ENCODE measurements at regions not wholly inside any gene's neighbourhood (a gene's known extent, or its start where the extent isn't known, plus 50 kb on each side); places are given as distances from the start of the nearest gene placed in this dataset.

GRCh38 chr2:17068021-17068420 lies 402.4 kb upstream of the CYRIA start:
- no peak for DNase-seq (ENCODE audit: low spot score)

DNA sequence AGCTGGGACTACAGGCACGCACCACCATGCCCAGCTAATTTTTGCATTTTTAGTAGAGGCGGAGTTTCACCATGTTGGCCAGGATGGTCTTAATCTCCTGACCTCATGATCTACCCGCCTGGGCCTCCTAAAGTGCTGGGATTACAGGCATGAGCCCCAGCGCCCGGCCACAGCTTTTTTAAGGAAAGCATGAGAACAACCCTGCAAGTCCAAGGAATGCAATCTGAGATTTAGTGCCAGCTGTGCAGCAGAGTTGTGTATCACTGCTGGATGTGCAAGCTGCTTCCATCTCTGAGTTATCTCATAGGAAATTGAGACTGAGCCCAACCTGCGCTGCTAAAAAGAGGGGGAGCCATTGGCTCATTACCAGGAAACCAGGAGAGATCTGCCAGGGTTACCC lies 399.9 kb upstream of the CYRIA start:
- no peak for DNase-seq (ENCODE audit: low spot score)

DNA sequence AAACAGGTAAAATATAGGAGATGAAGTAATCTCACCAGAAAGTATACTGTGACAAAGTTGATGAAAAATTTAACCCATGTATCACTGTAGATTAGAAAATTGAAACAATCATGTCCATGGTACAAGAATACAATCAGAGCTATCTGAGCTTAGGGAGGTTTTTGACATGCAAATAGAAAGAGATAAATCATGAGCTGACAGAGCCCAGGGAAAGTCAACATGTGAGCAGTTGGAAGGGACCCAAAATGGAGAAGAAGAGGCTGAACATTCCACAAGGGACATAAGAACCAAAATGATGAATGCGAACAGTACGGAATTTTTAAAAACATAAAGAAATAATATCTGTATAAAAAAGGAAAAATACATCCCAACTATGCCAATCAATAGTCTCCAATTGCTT lies 395.4 kb upstream of the CYRIA start:
- DNase-seq (ENCODE audit: low spot score): no peak

DNA sequence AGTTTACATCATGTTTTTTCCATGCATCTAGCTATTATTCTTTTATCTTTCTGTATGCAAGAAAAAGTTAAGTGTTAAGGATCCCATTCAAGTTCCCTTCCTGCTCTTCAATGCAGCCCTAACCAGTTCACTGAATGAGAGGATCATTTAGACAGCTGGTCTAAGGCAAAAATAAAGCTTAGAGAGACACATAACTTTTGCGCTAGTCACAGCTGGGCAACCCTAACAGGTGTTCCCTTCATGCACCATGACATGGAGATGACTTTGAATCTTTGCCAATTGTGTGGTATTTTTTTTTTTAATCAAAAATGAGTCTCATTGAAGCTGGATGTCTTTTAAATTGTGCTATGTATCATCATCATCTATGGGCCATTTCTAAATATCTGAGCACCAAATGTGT lies 393.8 kb upstream of the CYRIA start:
- DNase-seq (ENCODE audit: low spot score): no peak

- no peak for DNase-seq (ENCODE audit: low spot score)
Measured at GRCh38 chr2:17058772-17059402, 393.3 kb upstream of the CYRIA start.

DNA sequence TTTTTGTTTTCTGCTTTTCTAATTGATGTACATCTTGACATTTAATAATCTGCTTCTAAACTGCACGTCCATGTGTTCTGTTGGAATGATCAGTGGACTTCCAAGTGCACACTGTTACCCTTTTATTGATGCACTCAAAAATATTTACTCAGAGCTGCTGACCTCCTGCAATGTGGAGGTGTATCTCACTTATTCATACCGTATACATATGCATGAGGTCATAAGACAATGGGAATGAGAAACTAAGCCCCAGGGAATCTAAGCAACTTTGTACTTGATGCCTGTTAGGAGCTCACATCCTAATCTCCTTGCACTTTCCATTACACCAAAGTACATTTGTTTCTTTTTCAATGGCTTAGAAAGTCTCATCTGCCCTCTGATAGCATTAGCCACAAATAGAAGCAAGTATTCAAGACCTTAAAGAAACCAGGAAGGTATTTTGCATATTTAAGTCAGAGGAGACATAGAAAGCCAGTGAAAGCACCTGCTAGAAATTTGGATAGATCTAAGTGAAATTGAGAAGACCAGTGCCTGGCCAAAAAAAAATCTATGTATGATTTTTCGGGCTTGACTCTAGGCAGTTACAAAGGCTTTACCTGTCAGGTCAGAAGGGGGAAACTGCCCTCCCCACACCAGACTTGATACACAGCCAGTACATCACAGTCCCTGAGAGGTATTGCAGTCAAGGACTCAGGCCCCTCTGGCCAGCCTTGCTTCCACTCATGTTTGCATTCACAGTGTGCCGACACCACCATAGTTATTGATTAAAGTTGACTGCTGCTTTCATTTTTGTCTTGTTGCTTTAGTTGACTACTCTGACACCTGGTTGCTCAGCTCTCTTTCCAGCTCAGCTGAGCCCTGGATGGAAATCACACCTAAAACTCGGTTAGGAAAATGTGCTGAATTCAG lies 391.7 kb upstream of the CYRIA start:
- DNase-seq (ENCODE audit: low spot score): no peak

DNA sequence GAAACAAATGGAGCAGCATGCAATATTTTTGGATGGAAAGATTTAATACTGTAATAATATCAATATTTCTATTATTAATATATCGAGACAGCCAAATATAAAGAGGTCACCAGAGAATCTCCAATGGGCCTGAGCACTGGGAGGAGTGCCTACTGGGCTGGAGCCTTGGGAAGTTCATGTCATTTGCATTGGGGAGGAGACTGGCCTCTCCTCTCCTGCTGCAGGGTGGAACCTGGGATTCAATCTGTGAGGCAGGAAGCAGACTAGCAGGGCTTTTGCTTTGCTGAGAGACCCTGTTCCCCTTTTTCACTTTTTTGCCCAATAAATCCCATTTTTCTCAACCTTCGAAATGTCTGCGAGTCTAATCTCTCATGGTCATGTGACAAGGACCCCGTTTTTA lies 390.6 kb upstream of the CYRIA start:
- no peak for DNase-seq (ENCODE audit: low spot score)

GRCh38 chr2:17052001-17052400 lies 386.4 kb upstream of the CYRIA start:
- DNase-seq (ENCODE audit: low spot score): no peak

- no peak for DNase-seq (ENCODE audit: low spot score)
Measured at GRCh38 chr2:17051538-17051937, 385.9 kb upstream of the CYRIA start.

DNA sequence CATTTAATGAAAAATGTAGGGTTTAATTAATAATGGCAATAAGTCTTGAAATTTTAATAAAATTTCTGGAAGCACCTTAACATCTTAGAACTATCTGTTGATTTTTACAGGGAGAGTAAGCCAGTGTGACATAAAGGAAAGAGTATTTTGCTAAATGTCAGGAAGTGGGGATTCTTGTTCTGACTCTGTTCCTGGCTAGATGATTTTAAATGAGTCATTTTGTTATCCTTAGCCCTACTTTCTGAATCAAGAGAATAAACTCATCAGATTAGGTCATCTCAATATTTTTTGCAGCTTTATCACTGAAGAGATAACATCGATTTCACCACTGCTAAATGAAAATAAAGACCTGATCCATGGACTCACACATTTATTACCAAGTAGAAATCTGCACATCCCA lies 377.5 kb upstream of the CYRIA start:
- no peak for DNase-seq (ENCODE audit: low spot score)

- no peak for DNase-seq (ENCODE audit: low spot score)
Measured at GRCh38 chr2:17036361-17036760, 370.7 kb upstream of the CYRIA start.

- no peak for DNase-seq (ENCODE audit: low spot score)
Measured at GRCh38 chr2:17035010-17035409, 369.4 kb upstream of the CYRIA start.

DNA sequence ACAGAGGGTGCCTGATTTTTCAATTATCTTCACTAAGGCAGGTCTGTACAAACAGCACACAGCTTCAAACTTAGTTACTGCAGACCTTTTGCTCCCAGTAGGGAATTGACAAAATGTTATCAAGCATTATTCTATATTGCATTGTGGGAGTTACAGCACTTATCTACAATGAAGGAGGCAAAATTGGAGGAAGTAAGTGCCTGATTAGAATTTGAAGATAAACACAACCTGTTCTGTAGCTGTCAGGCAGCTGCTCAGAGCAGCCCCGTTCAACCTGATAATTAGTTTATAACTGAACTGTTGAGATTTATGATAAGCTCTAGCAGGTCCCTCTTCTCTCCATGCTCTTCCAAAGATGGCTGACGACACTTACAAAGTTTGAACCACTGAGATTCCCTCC lies 364.4 kb upstream of the CYRIA start:
- no peak for DNase-seq (ENCODE audit: low spot score)

GRCh38 chr2:17012297-17012696 lies 346.7 kb upstream of the CYRIA start:
- DNase-seq (ENCODE audit: low spot score): no peak

DNA sequence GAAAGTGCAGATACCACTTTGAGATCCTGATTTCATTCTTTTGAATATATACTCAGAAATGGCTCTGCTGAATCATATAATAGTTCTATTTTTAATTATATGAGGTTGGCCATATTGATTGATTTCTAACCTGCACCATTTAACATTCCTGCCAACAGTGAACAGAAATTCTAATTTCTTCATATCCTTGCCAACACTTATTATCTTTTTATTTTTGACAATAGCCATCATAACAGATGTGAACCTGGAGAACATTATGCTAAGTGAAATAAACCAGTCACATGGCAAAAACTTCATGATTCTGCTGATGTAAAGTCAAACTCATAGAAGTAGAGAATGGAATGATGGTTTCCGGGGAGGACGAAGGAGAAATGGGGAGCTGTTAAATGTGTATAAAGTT lies 344.5 kb upstream of the CYRIA start:
- no peak for DNase-seq (ENCODE audit: low spot score)

GRCh38 chr2:17000184-17000482 lies 334.5 kb upstream of the CYRIA start:
- DNase-seq (ENCODE audit: low spot score): no peak

- DNase-seq (ENCODE audit: low spot score): no peak
Measured at GRCh38 chr2:16999347-17000183, 333.9 kb upstream of the CYRIA start.

DNA sequence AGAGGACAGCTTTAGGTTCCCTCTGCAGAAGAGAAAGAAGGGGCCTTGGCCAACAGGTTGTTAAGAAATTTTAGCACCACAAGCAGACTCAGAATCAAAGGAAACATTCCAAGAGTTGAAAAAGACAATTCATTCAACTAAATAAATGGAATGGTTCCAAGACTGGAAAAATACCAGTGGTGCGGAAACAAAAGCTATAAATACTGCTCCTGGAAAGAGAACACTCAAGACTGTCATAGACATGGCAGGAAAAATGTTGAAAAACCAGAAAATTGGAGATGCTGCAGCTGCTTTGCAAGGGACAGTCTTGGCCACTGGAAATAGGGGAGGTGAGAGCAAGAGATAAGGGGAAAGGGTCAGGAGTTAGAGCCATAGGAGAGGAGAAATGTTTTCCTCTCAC lies 312.7 kb upstream of the CYRIA start:
- no peak for DNase-seq (ENCODE audit: low spot score)

- no peak for DNase-seq (ENCODE audit: low spot score)
Measured at GRCh38 chr2:16974688-16975087, 309.1 kb upstream of the CYRIA start.

- no peak for DNase-seq (ENCODE audit: low spot score)
Measured at GRCh38 chr2:16973586-16974286, 308.1 kb upstream of the CYRIA start.

DNA sequence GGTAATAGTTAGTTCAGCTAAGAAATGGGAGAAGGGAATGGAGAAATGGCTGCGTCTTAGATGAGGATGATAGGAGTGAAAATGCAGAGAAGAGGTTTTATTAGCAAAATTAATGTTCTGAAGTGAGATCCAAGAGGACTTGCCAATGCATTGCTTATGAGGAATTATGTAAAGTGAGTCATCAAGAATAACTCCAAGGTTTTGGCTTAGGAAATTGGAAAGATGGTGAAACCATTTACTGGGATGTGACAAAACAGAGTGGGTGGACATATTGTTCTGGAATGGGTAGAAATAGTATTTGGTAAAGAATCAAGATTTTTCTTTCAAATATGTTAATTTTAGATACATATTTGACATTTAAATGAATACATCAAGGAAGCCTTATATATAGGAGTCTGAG lies 306.6 kb upstream of the CYRIA start:
- DNase-seq (ENCODE audit: low spot score): no peak

GRCh38 chr2:16971722-16972234 lies 306.1 kb upstream of the CYRIA start:
- DNase-seq (ENCODE audit: low spot score): no peak
